ENCODE measurements at regions not wholly inside any gene's neighbourhood (a gene's known extent, or its start where the extent isn't known, plus 50 kb on each side); places are given as distances from the start of the nearest gene placed in this dataset.

DNA sequence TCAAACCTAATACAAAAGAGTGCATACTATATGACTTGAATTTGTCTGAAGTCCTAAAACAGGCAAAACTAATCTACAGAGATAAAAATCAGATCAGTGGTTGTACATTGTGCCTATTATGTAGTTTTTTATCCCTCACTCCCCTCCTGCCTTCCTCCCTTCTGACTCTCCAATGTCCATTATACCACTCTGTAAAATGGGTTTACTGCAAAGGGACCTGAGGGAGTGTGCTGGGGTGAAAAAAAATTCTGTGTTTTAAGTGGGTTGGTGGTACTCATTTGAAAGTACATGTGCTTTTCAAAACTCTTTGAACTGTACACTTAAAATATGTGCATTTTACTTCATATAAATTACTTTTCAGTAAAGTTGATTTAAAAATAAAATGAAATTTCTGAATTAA lies 89.0 kb upstream of the UBE2E3 start:
- TF ChIP-seq, protein P1, sequence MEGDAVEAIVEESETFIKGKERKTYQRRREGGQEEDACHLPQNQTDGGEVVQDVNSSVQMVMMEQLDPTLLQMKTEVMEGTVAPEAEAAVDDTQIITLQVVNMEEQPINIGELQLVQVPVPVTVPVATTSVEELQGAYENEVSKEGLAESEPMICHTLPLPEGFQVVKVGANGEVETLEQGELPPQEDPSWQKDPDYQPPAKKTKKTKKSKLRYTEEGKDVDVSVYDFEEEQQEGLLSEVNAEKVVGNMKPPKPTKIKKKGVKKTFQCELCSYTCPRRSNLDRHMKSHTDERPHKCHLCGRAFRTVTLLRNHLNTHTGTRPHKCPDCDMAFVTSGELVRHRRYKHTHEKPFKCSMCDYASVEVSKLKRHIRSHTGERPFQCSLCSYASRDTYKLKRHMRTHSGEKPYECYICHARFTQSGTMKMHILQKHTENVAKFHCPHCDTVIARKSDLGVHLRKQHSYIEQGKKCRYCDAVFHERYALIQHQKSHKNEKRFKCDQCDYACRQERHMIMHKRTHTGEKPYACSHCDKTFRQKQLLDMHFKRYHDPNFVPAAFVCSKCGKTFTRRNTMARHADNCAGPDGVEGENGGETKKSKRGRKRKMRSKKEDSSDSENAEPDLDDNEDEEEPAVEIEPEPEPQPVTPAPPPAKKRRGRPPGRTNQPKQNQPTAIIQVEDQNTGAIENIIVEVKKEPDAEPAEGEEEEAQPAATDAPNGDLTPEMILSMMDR (IDR thresholded peaks at IDR 0.05): no peak
- TF ChIP-seq ZFX (IDR thresholded peaks at IDR 0.05; ENCODE audit: borderline replicate concordance): no peak

All from 22Rv1 (cell line).